Smooth muscle cell (in vitro differentiated cells): ENCODE measurements at regions not wholly inside any gene's neighbourhood (a gene's known extent, or its start where the extent isn't known, plus 50 kb on each side); places are given as distances from the start of the nearest gene placed in this dataset.

Source experiments
- DNase-seq: peaks from one replicate; lab custom pipeline; 2025; ENCODE audit not compliant: unreplicated experiment; lab: John Stamatoyannopoulos, UW
- H2AFZ ChIP-seq: fragments of 200-600 bp; sonication (generic); 2 replicates; pipeline ENCODE4 v1.6.0; 2016; ENCODE audit warnings: antibody characterized with exemption, low read depth, mild to moderate bottlenecking
- H3F3A ChIP-seq: fragments of 200-600 bp; sonication (generic); 2 replicates; pipeline ENCODE4 v1.6.0; 2017; ENCODE audit warnings: antibody characterized with exemption, low read depth
- H3K27ac ChIP-seq: fragments of 200-600 bp; sonication (generic); 2 replicates; pipeline ENCODE4 v1.5.1; 2016; ENCODE audit warnings: low read depth, mild to moderate bottlenecking
- H3K27me3 ChIP-seq: fragments of 200-600 bp; sonication (generic); 2 replicates; pipeline ENCODE4 v1.6.1; 2016; ENCODE audit warnings: low read depth, mild to moderate bottlenecking
- H3K36me3 ChIP-seq: fragments of 200-600 bp; sonication (generic); 2 replicates; pipeline ENCODE4 v1.5.1; 2016; ENCODE audit warnings: low read depth
- H3K4me1 ChIP-seq: fragments of 200-600 bp; sonication (generic); 2 replicates; pipeline ENCODE4 v1.5.1; 2016; ENCODE audit warnings: low read depth
- H3K4me2 ChIP-seq: fragments of 200-600 bp; sonication (generic); 2 replicates; pipeline ENCODE4 v1.6.0; 2016; ENCODE audit warnings: mild to moderate bottlenecking
- H3K4me3 ChIP-seq: fragments of 200-600 bp; sonication (generic); 2 replicates; pipeline ENCODE4 v1.5.1; 2016; ENCODE audit warnings: mild to moderate bottlenecking
- H3K79me2 ChIP-seq: fragments of 200-600 bp; sonication (generic); 2 replicates; pipeline ENCODE4 v1.6.0; 2016; ENCODE audit warnings: low read depth, mild to moderate bottlenecking
- H3K9ac ChIP-seq: fragments of 200-600 bp; sonication (generic); 2 replicates; pipeline ENCODE4 v1.6.0; 2016; ENCODE audit warnings: low read depth
- H3K9me3 ChIP-seq: fragments of 200-600 bp; sonication (generic); replicated peaks from 2 replicates; pipeline ENCODE4 v1.5.1; 2016; ENCODE audit warnings: low read depth
- H4K20me1 ChIP-seq: fragments of 200-600 bp; sonication (generic); 2 replicates; pipeline ENCODE4 v1.6.0; 2016; ENCODE audit warnings: low read depth
- CTCF ChIP-seq: fragments of 200-600 bp; sonication (generic); IDR thresholded peaks from 2 replicates; pipeline ENCODE4 v1.5.1; 2017; ENCODE audit warnings: borderline replicate concordance, mild to moderate bottlenecking, antibody characterized with exemption; ENCODE audit not compliant: insufficient read depth, poor library complexity, severe bottlenecking
- WGBS: methylation state at CpG from one replicate; pipeline ENCODE4 v1.1.7; 2016; ENCODE audit warnings: low lambda C conversion rate; 5-methylcytosine and 5-hydroxymethylcytosine counted together

GRCh38 chr6:63503199-63503598, 69.1 kb upstream of the LOC128125822 start:
- H3K4me3 ChIP-seq: no peak overlapping the region
- H3K4me1 ChIP-seq: no peaks in the 10 kb centered on the region
- no peaks in the 10 kb centered on the region for H3K27me3 ChIP-seq
- H2AFZ ChIP-seq: no peak overlapping the region
- no peak overlapping the region for H3K4me2 ChIP-seq
- no peak overlapping the region for H3K27ac ChIP-seq
- H3K9ac ChIP-seq: no peak overlapping the region
- no peaks in the 10 kb centered on the region for H3K9me3 ChIP-seq
- WGBS: 75% methylated on average over 5 of the region's 5 CpGs
- H3F3A ChIP-seq: no peaks in the 10 kb centered on the region
- DNase-seq: no peak
- no peaks in the 10 kb centered on the region for H3K36me3 ChIP-seq
- H3K79me2 ChIP-seq: no peaks in the 10 kb centered on the region
- H4K20me1 ChIP-seq: no peaks in the 10 kb centered on the region
- TF ChIP-seq CTCF: no peak

- Histone ChIP-seq H3K79me2 (no peaks in the 10 kb centered on the region), H3K4me3 (no peak overlapping the region), H2AFZ (no peak overlapping the region), H3K4me1 (no peaks in the 10 kb centered on the region), H3K9ac (no peak overlapping the region), H3F3A (no peaks in the 10 kb centered on the region), H3K27ac (no peak overlapping the region), H4K20me1 (no peaks in the 10 kb centered on the region), H3K4me2 (no peak overlapping the region), H3K9me3 (no peaks in the 10 kb centered on the region), H3K27me3 (no peaks in the 10 kb centered on the region), H3K36me3 (no peaks in the 10 kb centered on the region)
- 85% methylated on average over 3 of the region's 3 CpGs for WGBS
- no peak for TF ChIP-seq CTCF
- no peak for DNase-seq
These were observed 67.4 kb upstream of the LOC128125822 start for GRCh38 chr6:63504777-63505384.

- Histone ChIP-seq H3K4me2 (no peak overlapping the region), H3K27ac (no peak overlapping the region), H3K9me3 (no peaks in the 10 kb centered on the region), H3K4me1 (no peaks in the 10 kb centered on the region), H3K27me3 (no peaks in the 10 kb centered on the region), H3F3A (no peaks in the 10 kb centered on the region), H3K4me3 (no peak overlapping the region), H2AFZ (no peak overlapping the region), H3K9ac (no peak overlapping the region), H3K79me2 (no peaks in the 10 kb centered on the region), H3K36me3 (no peaks in the 10 kb centered on the region), H4K20me1 (no peaks in the 10 kb centered on the region)
- 95% methylated on average over 3 of the region's 3 CpGs for WGBS
- TF ChIP-seq CTCF: no peak
- DNase-seq: no peak
These were observed 65.2 kb upstream of the LOC128125822 start for GRCh38 chr6:63507096-63507495.

GRCh38 chr6:63509652-63510352, 62.5 kb upstream of the LOC128125822 start:
- H3F3A ChIP-seq: no peaks in the 10 kb centered on the region
- 84% methylated on average over 7 of the region's 7 CpGs for WGBS
- H2AFZ ChIP-seq: peak overlapping the region; percentile 36
- H3K4me2 ChIP-seq: no peak overlapping the region
- H3K36me3 ChIP-seq: no peaks in the 10 kb centered on the region
- DNase-seq: no peak
- no peaks in the 10 kb centered on the region for H4K20me1 ChIP-seq
- no peaks in the 10 kb centered on the region for H3K79me2 ChIP-seq
- no peak overlapping the region for H3K27ac ChIP-seq
- no peak overlapping the region for H3K9ac ChIP-seq
- no peak overlapping the region for H3K4me3 ChIP-seq
- TF ChIP-seq CTCF: no peak
- H3K9me3 ChIP-seq: no peaks in the 10 kb centered on the region
- no peaks in the 10 kb centered on the region for H3K27me3 ChIP-seq
- H3K4me1 ChIP-seq: no peaks in the 10 kb centered on the region
